ENCODE measurements at regions not wholly inside any gene's neighbourhood (a gene's known extent, or its start where the extent isn't known, plus 50 kb on each side); places are given as distances from the start of the nearest gene placed in this dataset.

- Mint-ChIP-seq H3K27ac (no peak overlapping the region), H3K4me1 (no peaks in the 10 kb centered on the region), H3K36me3 (no peaks in the 10 kb centered on the region), H3K4me3 (no peak overlapping the region), H3K9me3 (peaks cover 0 to 16% (median 9%) of the 10 kb centered on the region in 9 donors), H3K27me3 (peaks cover 2 to 25% (median 11%) of the 10 kb centered on the region in 5 donors)
- POLR2A ChIA-PET: no interaction called here
- ATAC-seq: no peak
- DNase-seq: no peak
These were observed 238.5 kb upstream of the IRX3 start for GRCh38 chr16:54525104-54525503.

GRCh38 chr16:54522584-54522983 is 236.0 kb upstream of the IRX3 start:
- ATAC-seq (no peak), DNase-seq (no peak)
- H3K4me1 Mint-ChIP-seq: no peaks in the 10 kb centered on the region
- no peak overlapping the region for H3K4me3 Mint-ChIP-seq
- peaks cover 0 to 16% (median 6%) of the 10 kb centered on the region in 9 donors for H3K9me3 Mint-ChIP-seq
- H3K27ac Mint-ChIP-seq: no peak overlapping the region
- POLR2A ChIA-PET: no interaction called here
- peaks cover 2 to 25% (median 4%) of the 10 kb centered on the region in 5 donors for H3K27me3 Mint-ChIP-seq
- H3K36me3 Mint-ChIP-seq: no peaks in the 10 kb centered on the region

GRCh38 chr16:54521327-54521726 is 234.7 kb upstream of the IRX3 start:
- Mint-ChIP-seq H3K4me1 (no peaks in the 10 kb centered on the region), H3K27me3 (peaks cover 0 to 25% (median 4%) of the 10 kb centered on the region in 5 donors), H3K9me3 (peaks cover 0 to 13% (median 4%) of the 10 kb centered on the region in 9 donors), H3K36me3 (no peaks in the 10 kb centered on the region), H3K4me3 (no peak overlapping the region), H3K27ac (no peak overlapping the region)
- ATAC-seq (no peak), DNase-seq (no peak)
- POLR2A ChIA-PET: no interaction called here

- Mint-ChIP-seq H3K27me3 (peaks cover 0 to 24% (median 3%) of the 10 kb centered on the region in 5 donors), H3K36me3 (no peaks in the 10 kb centered on the region), H3K9me3 (peaks cover 0 to 10% (median 2%) of the 10 kb centered on the region in 9 donors), H3K4me3 (no peak overlapping the region), H3K4me1 (no peaks in the 10 kb centered on the region), H3K27ac (no peak overlapping the region)
- no peak for ATAC-seq
- POLR2A ChIA-PET: no interaction called here
- DNase-seq: no peak
These were observed 232.6 kb upstream of the IRX3 start for GRCh38 chr16:54519161-54519695.

GRCh38 chr16:54517181-54517580 is 230.6 kb upstream of the IRX3 start:
- no peak for DNase-seq
- H3K9me3 Mint-ChIP-seq: peaks cover 0 to 10% (median 2%) of the 10 kb centered on the region in 9 donors
- POLR2A ChIA-PET: no interaction called here
- H3K4me1 Mint-ChIP-seq: no peaks in the 10 kb centered on the region
- no peak overlapping the region for H3K4me3 Mint-ChIP-seq
- H3K27me3 Mint-ChIP-seq: peaks cover 0 to 7% (median 6%) of the 10 kb centered on the region in 5 donors
- no peak for ATAC-seq
- no peak overlapping the region for H3K27ac Mint-ChIP-seq
- no peaks in the 10 kb centered on the region for H3K36me3 Mint-ChIP-seq

GRCh38 chr16:54512467-54512995 is 225.9 kb upstream of the IRX3 start:
- ATAC-seq (no peak), DNase-seq (no peak)
- Mint-ChIP-seq H3K27me3 (peaks cover 1 to 14% (median 6%) of the 10 kb centered on the region in 5 donors), H3K9me3 (peaks cover 0 to 5% (median 0%) of the 10 kb centered on the region in 9 donors), H3K27ac (no peak overlapping the region), H3K4me3 (no peak overlapping the region), H3K4me1 (no peaks in the 10 kb centered on the region), H3K36me3 (no peaks in the 10 kb centered on the region)
- POLR2A ChIA-PET: no interaction called here

GRCh38 chr16:54511222-54511731 is 224.7 kb upstream of the IRX3 start:
- no peak for ATAC-seq
- no peaks in the 10 kb centered on the region for H3K4me1 Mint-ChIP-seq
- no peak overlapping the region for H3K27ac Mint-ChIP-seq
- no peak for DNase-seq
- POLR2A ChIA-PET: no interaction called here
- peaks cover 3 to 27% (median 10%) of the 10 kb centered on the region in 5 donors for H3K27me3 Mint-ChIP-seq
- H3K36me3 Mint-ChIP-seq: no peaks in the 10 kb centered on the region
- peaks cover 0 to 3% (median 0%) of the 10 kb centered on the region in 9 donors for H3K9me3 Mint-ChIP-seq
- no peak overlapping the region for H3K4me3 Mint-ChIP-seq

GRCh38 chr16:54510685-54511221 is 224.2 kb upstream of the IRX3 start:
- H3K27me3 Mint-ChIP-seq: peaks cover 4 to 32% (median 10%) of the 10 kb centered on the region in 5 donors
- ATAC-seq (no peak), DNase-seq (no peak)
- POLR2A ChIA-PET: no interaction called here
- H3K36me3 Mint-ChIP-seq: no peaks in the 10 kb centered on the region
- H3K27ac Mint-ChIP-seq: no peak overlapping the region
- no peaks in the 10 kb centered on the region for H3K4me1 Mint-ChIP-seq
- no peak overlapping the region for H3K4me3 Mint-ChIP-seq
- peaks cover 0 to 2% (median 0%) of the 10 kb centered on the region in 9 donors for H3K9me3 Mint-ChIP-seq

- DNase-seq (no peak), ATAC-seq (no peak)
- Mint-ChIP-seq H3K27ac (no peak overlapping the region), H3K4me3 (no peak overlapping the region), H3K4me1 (no peaks in the 10 kb centered on the region), H3K9me3 (peaks cover 0 to 2% (median 0%) of the 10 kb centered on the region in 9 donors), H3K27me3 (peaks cover 4 to 44% (median 13%) of the 10 kb centered on the region in 5 donors), H3K36me3 (no peaks in the 10 kb centered on the region)
- POLR2A ChIA-PET: no interaction called here
These were observed 222.9 kb upstream of the IRX3 start for GRCh38 chr16:54509456-54509855.

GRCh38 chr16:54508351-54508750 is 221.8 kb upstream of the IRX3 start:
- ATAC-seq (no peak), DNase-seq (no peak)
- POLR2A ChIA-PET: no interaction called here
- no peaks in the 10 kb centered on the region for H3K36me3 Mint-ChIP-seq
- H3K4me3 Mint-ChIP-seq: no peak overlapping the region
- no peak overlapping the region for H3K27ac Mint-ChIP-seq
- H3K4me1 Mint-ChIP-seq: no peaks in the 10 kb centered on the region
- peaks cover 4 to 50% (median 13%) of the 10 kb centered on the region in 5 donors for H3K27me3 Mint-ChIP-seq
- H3K9me3 Mint-ChIP-seq: peaks cover 0 to 2% (median 0%) of the 10 kb centered on the region in 9 donors

- peaks cover 2 to 53% (median 7%) of the 10 kb centered on the region in 5 donors for H3K27me3 Mint-ChIP-seq
- no peak overlapping the region for H3K4me3 Mint-ChIP-seq
- no peaks in the 10 kb centered on the region for H3K4me1 Mint-ChIP-seq
- ATAC-seq (no peak), DNase-seq (no peak)
- peaks cover 0 to 2% (median 0%) of the 10 kb centered on the region in 9 donors for H3K9me3 Mint-ChIP-seq
- H3K27ac Mint-ChIP-seq: no peak overlapping the region
- H3K36me3 Mint-ChIP-seq: no peaks in the 10 kb centered on the region
- POLR2A ChIA-PET: no interaction called here
These were observed 220.3 kb upstream of the IRX3 start for GRCh38 chr16:54506741-54507500.

GRCh38 chr16:54506214-54506580 is 219.6 kb upstream of the IRX3 start:
- POLR2A ChIA-PET: no interaction called here
- H3K27ac Mint-ChIP-seq: no peak overlapping the region
- H3K36me3 Mint-ChIP-seq: no peaks in the 10 kb centered on the region
- ATAC-seq: no peak
- peaks cover 2 to 60% (median 7%) of the 10 kb centered on the region in 5 donors for H3K27me3 Mint-ChIP-seq
- no peaks in the 10 kb centered on the region for H3K4me1 Mint-ChIP-seq
- H3K9me3 Mint-ChIP-seq: peaks cover 0 to 2% (median 0%) of the 10 kb centered on the region in 9 donors
- no peak for DNase-seq
- H3K4me3 Mint-ChIP-seq: no peak overlapping the region

GRCh38 chr16:54505549-54506213 is 219.1 kb upstream of the IRX3 start:
- ATAC-seq (no peak), DNase-seq (no peak)
- POLR2A ChIA-PET: no interaction called here
- no peaks in the 10 kb centered on the region for H3K4me1 Mint-ChIP-seq
- H3K27ac Mint-ChIP-seq: no peak overlapping the region
- peaks cover 0 to 1% (median 0%) of the 10 kb centered on the region in 9 donors for H3K9me3 Mint-ChIP-seq
- H3K4me3 Mint-ChIP-seq: no peak overlapping the region
- no peaks in the 10 kb centered on the region for H3K36me3 Mint-ChIP-seq
- peaks cover 4 to 65% (median 7%) of the 10 kb centered on the region in 5 donors for H3K27me3 Mint-ChIP-seq
